B cell (primary cell): ENCODE measurements at regions not wholly inside any gene's neighbourhood (a gene's known extent, or its start where the extent isn't known, plus 50 kb on each side); places are given as distances from the start of the nearest gene placed in this dataset.

Experiments used
- ATAC-seq: fragments of 200-7000 bp; cut with Tn5 transposase; one replicate; pipeline ENCODE4 v1.10.0; 2021; ENCODE audit warnings: low read depth, mild to moderate bottlenecking, moderate number of reproducible peaks, moderate library complexity
- CTCF ChIA-PET: fragments of 350-600 bp; sonication (Branson Sonifier 250); formaldehyde crosslinking; loops from one replicate; lab custom pipeline; 2021; ENCODE audit warnings: antibody characterized with exemption, inconsistent platforms; lab: Charles Lee
- POLR2A ChIA-PET: fragments of 350-600 bp; sonication (Branson Sonifier 250); formaldehyde crosslinking; loops from one replicate; lab custom pipeline; 2021; ENCODE audit warnings: antibody characterized with exemption; lab: Charles Lee
- DNase-seq: peaks from one replicate; pipeline ENCODE4 v3.0.0; 2013
- H2AFZ ChIP-seq: 2 replicates; pipeline ENCODE4 v1.6.1; 2012; ENCODE audit warnings: mild to moderate bottlenecking, low read depth, low read length; ENCODE audit not compliant: insufficient read depth, poor library complexity, severe bottlenecking
- H3K27ac ChIP-seq, 2 donors: 1 replicate in 1 of 2; 2 replicates in 1 of 2; pipeline ENCODE4 v1.5.1; 2012 to 2013; ENCODE audit warnings: low read length in 2 of 2, mild to moderate bottlenecking in 2 of 2, moderate library complexity in 1 of 2
- H3K27me3 ChIP-seq, 4 experiments: fragments of 200-600 bp in 1 of 4; sonication (generic) in 1 of 4; replicated peaks in 1 of 4; 1 replicate in 2 of 4; 2 replicates in 2 of 4; pipeline versions ENCODE4 v1.6.1 to v1.7.0; 2013 to 2016; ENCODE audit warnings: low read length in 3 of 4, mild to moderate bottlenecking in 2 of 4, mixed read lengths in 1 of 4, moderate library complexity in 1 of 4; ENCODE audit not compliant: insufficient read depth in 4 of 4, control insufficient read depth in 3 of 4; ENCODE audit errors: control extremely low read depth in 1 of 4
- H3K36me3 ChIP-seq, 2 experiments: replicated peaks in 1 of 2; 1 replicate in 1 of 2; 2 replicates in 1 of 2; pipeline versions ENCODE4 v1.6.1 to v1.7.1; 2013; ENCODE audit warnings: low read length in 1 of 2; ENCODE audit not compliant: insufficient read depth in 2 of 2, control insufficient read depth in 1 of 2; ENCODE audit errors: control extremely low read depth in 1 of 2, extremely low read depth in 1 of 2
- H3K4me1 ChIP-seq, 2 donors: fragments of 200-600 bp in 1 of 2; sonication (generic) in 1 of 2; 1 replicate in 1 of 2; 2 replicates in 1 of 2; pipeline versions ENCODE4 v1.5.1 to v1.6.1; 2013 to 2017; ENCODE audit warnings: low read length in 2 of 2; ENCODE audit not compliant: control insufficient read depth in 2 of 2, insufficient read depth in 2 of 2
- H3K4me2 ChIP-seq: replicated peaks from 2 replicates; pipeline ENCODE3; 2012; ENCODE audit warnings: mild to moderate bottlenecking, low read depth, low read length; ENCODE audit not compliant: poor library complexity, severe bottlenecking
- H3K4me3 ChIP-seq, 5 experiments: fragments of 200-600 bp in 1 of 5; sonication (generic) in 1 of 5; 1 replicate in 3 of 5; 2 replicates in 2 of 5; pipeline versions ENCODE4 v1.5.1 to v1.7.0; 2011 to 2016; ENCODE audit warnings: low read length in 4 of 5, mild to moderate bottlenecking in 4 of 5, low read depth in 2 of 5, control low read depth in 1 of 5, moderate library complexity in 1 of 5; ENCODE audit not compliant: insufficient read depth in 1 of 5; ENCODE audit errors: control extremely low read depth in 1 of 5, extremely low read depth in 1 of 5
- H3K79me2 ChIP-seq: fragments of 200-600 bp; sonication (generic); one replicate; pipeline ENCODE4 v1.6.0; 2016; ENCODE audit warnings: low read length; ENCODE audit not compliant: control insufficient read depth, insufficient read depth
- H3K9ac ChIP-seq: fragments of 200-600 bp; sonication (generic); 2 replicates; pipeline ENCODE4 v1.6.1; 2017; ENCODE audit warnings: mild to moderate bottlenecking, low read length, moderate library complexity
- H3K9me3 ChIP-seq, 3 donors: one replicate each; pipeline versions ENCODE4 v1.6.1 to v1.7.1; 2013; ENCODE audit warnings: low read length in 2 of 3; ENCODE audit not compliant: control insufficient read depth in 2 of 3, insufficient read depth in 1 of 3; ENCODE audit errors: control extremely low read depth in 1 of 3
- H4K20me1 ChIP-seq: 2 replicates; pipeline ENCODE4 v1.6.0; 2012; ENCODE audit warnings: mild to moderate bottlenecking, low read length; ENCODE audit not compliant: insufficient read depth, control insufficient read depth, poor library complexity, severe bottlenecking
- H3K27ac Mint-ChIP-seq: one replicate; pipeline ENCODE4 v1.8.0; 2021; ENCODE audit warnings: mixed read lengths
- H3K27me3 Mint-ChIP-seq: one replicate; pipeline ENCODE4 v1.8.0; 2021; ENCODE audit warnings: mixed read lengths
- H3K4me1 Mint-ChIP-seq: one replicate; pipeline ENCODE4 v1.8.0; 2021; ENCODE audit warnings: mixed read lengths
- H3K4me3 Mint-ChIP-seq: one replicate; pipeline ENCODE4 v1.8.0; 2021; ENCODE audit warnings: mixed read lengths
- H3K9me3 Mint-ChIP-seq: one replicate; pipeline ENCODE4 v1.8.0; 2022; ENCODE audit warnings: mixed read lengths; ENCODE audit not compliant: insufficient read depth
- CTCF ChIP-seq: fragments of 200-600 bp; IDR thresholded peaks from one replicate; pipeline ENCODE4 v1.8.0; 2022; ENCODE audit warnings: antibody characterized with exemption, mild to moderate bottlenecking
- EZH2 ChIP-seq: IDR thresholded peaks from 2 replicates; pipeline ENCODE4 v1.6.1; 2012; ENCODE audit warnings: borderline replicate concordance, low read depth, mild to moderate bottlenecking, moderate library complexity, low read length; ENCODE audit not compliant: insufficient read depth, poor library complexity, severe bottlenecking
- WGBS: methylation state at CpG from one replicate; pipeline ENCODE4 v1.1.5; 2013; ENCODE audit warnings: missing lambda C conversion rate; ENCODE audit not compliant: insufficient coverage; 5-methylcytosine and 5-hydroxymethylcytosine counted together
- intact Hi-C: fragments of 100-400 bp; cut with micrococcal nuclease; formaldehyde crosslinking; loops from one replicate; pipeline ENCODE4 v1.10.0; 2022

DNA sequence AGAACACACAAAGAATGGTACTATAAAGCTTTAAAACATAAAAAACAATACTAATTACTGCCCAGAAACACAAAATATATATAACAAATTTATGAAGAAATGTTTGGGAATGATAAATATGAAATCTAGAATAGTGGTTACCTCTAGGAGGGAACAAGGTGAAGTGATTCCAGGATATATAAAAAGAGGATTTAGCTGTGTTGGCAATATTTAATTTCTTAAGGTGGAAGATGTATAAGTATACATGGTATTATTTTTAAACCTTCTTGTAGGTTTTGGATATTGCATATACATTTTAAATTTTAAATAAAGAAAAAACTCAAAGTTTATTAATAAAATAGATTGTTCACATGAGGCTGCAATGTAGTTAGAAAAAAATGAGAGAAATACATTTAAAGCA lies 112.7 kb upstream of the ZNF618 start:
- POLR2A ChIA-PET, result no interaction called here
- no peak overlapping the region for H3K9ac ChIP-seq
- no peak overlapping the region for H3K27ac ChIP-seq
- Mint-ChIP-seq H3K27me3 (peaks cover 31% of the 10 kb centered on the region), H3K4me3 (no peak overlapping the region), H3K4me1 (no peaks in the 10 kb centered on the region), H3K27ac (no peak overlapping the region), H3K9me3 (no peaks in the 10 kb centered on the region)
- CTCF ChIA-PET, result no interaction called here
- no peaks in the 10 kb centered on the region for H3K36me3 ChIP-seq
- no peaks in the 10 kb centered on the region for H4K20me1 ChIP-seq
- H3K4me2 ChIP-seq, result no peak overlapping the region
- H3K27me3 ChIP-seq, result peaks cover 0 to 9% (median 0%) of the 10 kb centered on the region in 4 experiments
- ATAC-seq (no peak), DNase-seq (no peak)
- no peaks in the 10 kb centered on the region for H3K4me1 ChIP-seq
- peaks cover 0 to 5% (median 2%) of the 10 kb centered on the region in 3 donors for H3K9me3 ChIP-seq
- no peak overlapping the region for H3K4me3 ChIP-seq
- TF ChIP-seq EZH2 (no peak), CTCF (no peak)
- intact Hi-C loops, result no loop called here
- no peak overlapping the region for H2AFZ ChIP-seq
- no peaks in the 10 kb centered on the region for H3K79me2 ChIP-seq

GRCh38 chr9:113764572-113764971 lies 111.5 kb upstream of the ZNF618 start:
- Histone ChIP-seq H3K4me3 (no peak overlapping the region), H3K36me3 (no peaks in the 10 kb centered on the region), H3K9ac (no peak overlapping the region), H3K4me2 (no peak overlapping the region), H3K4me1 (no peaks in the 10 kb centered on the region), H4K20me1 (no peaks in the 10 kb centered on the region), H3K79me2 (no peaks in the 10 kb centered on the region), H3K27me3 (peaks cover 0 to 13% (median 0%) of the 10 kb centered on the region in 4 experiments), H2AFZ (no peak overlapping the region), H3K9me3 (no peaks in the 10 kb centered on the region), H3K27ac (no peak overlapping the region)
- ChIA-PET CTCF (no interaction called here), POLR2A (no interaction called here)
- no peak for TF ChIP-seq CTCF
- no peak for TF ChIP-seq EZH2
- WGBS, result 89% methylated on average over 1 of the region's 1 CpG
- no peaks in the 10 kb centered on the region for H3K4me1 Mint-ChIP-seq
- peaks cover 35% of the 10 kb centered on the region for H3K27me3 Mint-ChIP-seq
- ATAC-seq (no peak), DNase-seq (no peak)
- intact Hi-C loops, result no loop called here
- peaks cover 3% of the 10 kb centered on the region for H3K9me3 Mint-ChIP-seq
- no peak overlapping the region for H3K27ac Mint-ChIP-seq
- no peak overlapping the region for H3K4me3 Mint-ChIP-seq
